SK-MEL-5 (cell line): ENCODE measurements at regions not wholly inside any gene's neighbourhood (a gene's known extent, or its start where the extent isn't known, plus 50 kb on each side); places are given as distances from the start of the nearest gene placed in this dataset.
"Not testable (repeated sequence)": the region's sequence is repeated elsewhere in the genome, so short reads cannot be mapped to it uniquely, and the experiment has no call there.

Source experiments
- DNase-seq: peaks from one replicate; pipeline ENCODE4 v3.0.0-alpha.2; 2016; ENCODE audit warnings: low read depth, low spot score
- in situ Hi-C: cut with HindIII; loops from 2 replicates; pipeline ENCODE4 v1.10.0; 2016; ENCODE audit warnings: low sequenced_read_pairs, high pct_unique_total_duplicates, low pct_unique_long_range_greater_than_20kb

GRCh38 chr6:51098246-51098645 is 279.6 kb downstream of the TFAP2B start:
- no peak for DNase-seq
- in situ Hi-C loops, result no loop called here

DNA sequence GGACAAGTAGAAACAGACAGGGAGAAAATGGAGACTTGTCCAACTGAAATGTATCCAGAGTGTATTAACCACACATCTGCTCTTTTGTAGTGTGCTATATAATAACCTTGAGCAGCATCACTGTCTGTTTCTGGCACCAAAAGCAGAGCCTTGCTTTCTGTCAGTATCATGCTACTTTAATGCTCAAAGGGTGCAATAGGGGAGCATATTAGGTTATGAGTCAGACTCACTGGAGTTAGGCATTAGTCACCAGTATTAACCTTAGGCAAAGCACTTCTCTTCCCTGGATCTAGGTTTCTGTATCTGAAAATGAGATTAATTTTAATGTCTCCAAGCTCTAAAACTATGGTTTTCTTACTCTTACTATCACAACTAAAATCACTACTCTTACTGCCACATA is 280.1 kb downstream of the TFAP2B start:
- DNase-seq, result no peak
- in situ Hi-C loops, result no loop called here

- DNase-seq, result no peak
Measured at GRCh38 chr6:51099201-51099600, 280.5 kb downstream of the TFAP2B start.

DNA sequence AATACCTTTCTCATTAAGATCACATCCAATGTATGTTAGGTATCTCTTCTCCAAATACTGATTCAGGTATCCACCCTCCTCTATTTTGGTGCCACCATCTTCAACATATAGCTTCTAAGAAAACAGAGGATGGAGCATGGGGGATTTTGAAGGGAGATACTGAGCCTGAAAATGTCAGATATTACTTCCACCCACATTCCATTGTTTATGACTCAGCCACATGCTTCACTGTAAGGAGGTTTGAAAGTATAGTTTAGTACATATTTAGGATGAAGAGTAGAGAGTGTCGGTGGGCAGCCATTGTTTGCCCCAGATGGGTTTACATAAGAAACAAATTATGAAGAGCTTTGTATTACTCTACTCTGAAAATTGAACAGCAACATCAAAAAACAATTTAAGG is 286.7 kb downstream of the TFAP2B start:
- DNase-seq, result no peak
- in situ Hi-C loops, result no loop called here

More at GRCh38 chr6:51099201-51099600, 280.5 kb downstream of the TFAP2B start:
- in situ Hi-C loops, result no loop called here

DNA sequence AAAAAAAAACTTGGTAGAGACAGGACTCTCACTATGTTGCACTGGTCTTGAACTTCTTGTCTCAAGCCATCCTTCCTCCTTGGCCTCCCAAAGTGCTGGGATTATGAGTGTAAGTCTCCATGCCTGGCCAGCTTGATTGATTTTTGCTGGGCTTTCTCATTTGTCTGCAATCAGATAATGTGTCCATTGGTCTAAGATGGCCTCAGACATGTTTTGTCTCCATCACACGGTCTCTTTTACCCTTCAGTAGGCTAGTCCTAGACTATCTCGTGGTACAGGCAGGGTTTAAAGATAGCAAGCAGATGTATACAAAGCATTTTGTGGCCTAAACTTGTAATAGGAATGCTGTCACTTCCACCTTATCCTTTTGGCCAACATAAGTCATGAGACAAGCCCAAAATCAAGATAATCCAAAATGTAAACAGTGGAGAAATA is 289.1 kb downstream of the TFAP2B start:
- in situ Hi-C loops, result no loop called here
- no peak for DNase-seq

- in situ Hi-C loops, result no loop called here
- DNase-seq, result no peak
Measured at GRCh38 chr6:51108563-51109234, 290.0 kb downstream of the TFAP2B start.

DNA sequence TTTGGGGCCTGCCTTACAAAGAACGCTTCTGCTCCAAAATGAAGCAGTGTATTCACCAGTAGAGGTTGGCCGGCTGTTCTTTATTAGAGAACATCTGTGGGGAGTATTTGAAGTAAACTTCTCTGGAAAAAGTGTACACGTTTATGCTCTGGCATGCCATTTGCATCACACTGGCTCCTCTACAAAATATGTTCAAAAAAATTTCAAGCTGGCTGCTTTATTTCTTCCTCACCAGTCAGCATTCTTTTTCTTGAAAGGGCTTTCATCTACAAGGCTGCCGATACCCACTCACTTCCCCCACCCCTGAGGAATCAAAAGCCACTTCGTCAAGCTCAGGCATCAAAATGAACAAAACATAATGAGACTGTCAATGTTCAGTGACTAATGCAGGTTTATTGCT is 294.1 kb downstream of the TFAP2B start:
- no peak for DNase-seq
- in situ Hi-C loops, result no loop called here

- in situ Hi-C loops, result no loop called here
- DNase-seq, result no peak
Measured at GRCh38 chr6:51116723-51117122, 298.1 kb downstream of the TFAP2B start.

GRCh38 chr6:51118792-51119191 is 300.1 kb downstream of the TFAP2B start:
- in situ Hi-C loops, result no loop called here
- no peak for DNase-seq

DNA sequence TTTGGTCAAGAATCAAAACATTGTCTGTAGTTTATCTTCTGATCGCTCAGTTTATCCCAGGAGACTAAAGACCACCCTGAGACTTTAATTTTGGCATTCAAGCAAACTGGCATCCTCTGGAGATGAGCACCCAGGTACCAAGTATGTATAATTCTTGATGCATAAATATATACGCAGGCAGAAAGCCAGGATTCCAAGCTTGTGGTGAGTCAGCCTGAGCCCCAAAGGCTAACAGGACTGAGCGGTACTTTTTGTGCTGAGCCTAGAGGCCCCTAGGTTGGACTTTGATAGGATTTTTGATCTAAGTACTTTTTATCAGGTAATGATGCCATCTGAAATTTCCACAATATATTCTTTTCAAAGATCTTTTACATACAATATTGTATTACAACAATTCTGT is 301.3 kb downstream of the TFAP2B start:
- no peak for DNase-seq
- in situ Hi-C loops, result no loop called here

DNA sequence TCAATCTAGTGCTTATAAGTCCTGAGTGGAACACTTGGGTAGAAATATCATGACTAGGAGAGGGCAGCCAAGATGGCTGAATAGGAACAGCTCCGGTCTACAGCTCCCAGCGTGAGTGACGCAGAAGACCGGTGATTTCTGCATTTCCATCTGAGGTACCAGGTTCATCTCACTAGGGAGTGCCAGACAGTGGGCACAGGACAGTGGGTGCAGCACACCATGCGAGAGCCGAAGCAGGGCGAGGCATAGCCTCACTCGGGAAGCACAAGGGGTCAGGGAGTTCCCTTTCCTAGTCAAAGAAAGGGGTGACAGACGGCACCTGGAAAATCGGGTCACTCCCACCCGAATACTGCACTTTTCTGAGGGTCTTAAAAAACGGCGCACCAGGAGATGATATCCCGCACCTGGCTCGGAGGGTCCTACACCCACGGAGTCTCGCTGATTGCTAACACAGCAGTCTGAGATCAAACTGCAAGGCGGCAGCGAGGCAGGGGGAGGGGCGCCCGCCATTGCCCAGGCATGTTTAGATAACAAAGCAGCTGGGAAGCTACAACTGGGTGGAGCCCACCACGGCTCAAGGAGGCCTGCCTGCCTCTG is 302.8 kb downstream of the TFAP2B start:
- in situ Hi-C loops, DNase-seq: not testable (repeated sequence)

DNA sequence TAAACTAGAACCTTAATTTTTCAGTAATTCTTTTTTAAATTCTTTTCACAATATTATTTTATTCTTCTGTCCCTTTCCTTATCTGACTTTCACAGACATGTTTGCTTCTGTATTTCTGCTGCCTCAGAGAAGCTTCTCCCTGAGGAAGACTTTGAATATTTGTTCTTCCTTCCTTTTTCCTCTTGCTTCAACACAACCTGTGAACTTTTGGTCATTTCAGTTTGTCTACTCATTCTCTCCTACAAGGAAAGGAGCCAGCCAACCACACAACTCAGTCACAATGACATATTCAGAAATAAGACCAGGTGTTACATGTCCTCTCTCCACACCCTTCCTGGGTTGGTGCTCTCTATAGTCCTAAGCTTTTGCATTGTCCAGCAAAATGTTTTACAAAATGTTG is 310.4 kb downstream of the TFAP2B start:
- DNase-seq, result no peak
- in situ Hi-C loops, result no loop called here

- in situ Hi-C loops, result no loop called here
- DNase-seq, result no peak
Measured at GRCh38 chr6:51137777-51138176, 319.1 kb downstream of the TFAP2B start.

GRCh38 chr6:51139950-51140385 is 321.3 kb downstream of the TFAP2B start:
- in situ Hi-C loops, result no loop called here
- no peak for DNase-seq

DNA sequence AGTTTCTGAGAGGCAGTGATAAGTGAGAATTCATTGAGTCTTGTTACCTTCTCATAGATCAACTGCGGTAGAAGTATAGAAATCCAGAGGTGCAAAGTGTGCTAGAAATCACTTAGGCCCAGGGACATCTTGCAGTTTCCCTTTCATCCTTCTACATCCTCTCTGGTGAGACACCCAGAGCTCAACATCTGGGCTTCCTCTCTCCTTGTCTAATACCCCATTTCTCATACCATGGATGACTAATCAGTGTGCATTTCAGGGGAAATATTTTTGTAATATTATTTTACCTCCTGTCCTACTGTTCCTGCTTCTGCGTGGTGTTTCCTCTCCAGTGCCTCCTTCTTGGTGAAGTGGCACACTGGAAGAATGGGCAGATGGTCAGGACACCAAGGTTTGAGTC is 322.4 kb downstream of the TFAP2B start:
- in situ Hi-C loops, result no loop called here

GRCh38 chr6:51147756-51148155 is 329.1 kb downstream of the TFAP2B start:
- DNase-seq, result no peak
- in situ Hi-C loops, result no loop called here

More for the DNA sequence above, 322.4 kb downstream of the TFAP2B start:
- DNase-seq, result no peak

GRCh38 chr6:51152594-51152993 is 333.9 kb downstream of the TFAP2B start:
- in situ Hi-C loops, result no loop called here
- no peak for DNase-seq

- no peak for DNase-seq
- in situ Hi-C loops, result no loop called here
Measured at GRCh38 chr6:51153109-51153508, 334.4 kb downstream of the TFAP2B start.

GRCh38 chr6:51154925-51155324 is 336.3 kb downstream of the TFAP2B start:
- DNase-seq, in situ Hi-C loops: not testable (repeated sequence)
